ENCODE measurements at regions not wholly inside any gene's neighbourhood (a gene's known extent, or its start where the extent isn't known, plus 50 kb on each side); places are given as distances from the start of the nearest gene placed in this dataset.
A peak's percentile ranks its signal among the peaks of the same experiment; 100 is the strongest.

DNA sequence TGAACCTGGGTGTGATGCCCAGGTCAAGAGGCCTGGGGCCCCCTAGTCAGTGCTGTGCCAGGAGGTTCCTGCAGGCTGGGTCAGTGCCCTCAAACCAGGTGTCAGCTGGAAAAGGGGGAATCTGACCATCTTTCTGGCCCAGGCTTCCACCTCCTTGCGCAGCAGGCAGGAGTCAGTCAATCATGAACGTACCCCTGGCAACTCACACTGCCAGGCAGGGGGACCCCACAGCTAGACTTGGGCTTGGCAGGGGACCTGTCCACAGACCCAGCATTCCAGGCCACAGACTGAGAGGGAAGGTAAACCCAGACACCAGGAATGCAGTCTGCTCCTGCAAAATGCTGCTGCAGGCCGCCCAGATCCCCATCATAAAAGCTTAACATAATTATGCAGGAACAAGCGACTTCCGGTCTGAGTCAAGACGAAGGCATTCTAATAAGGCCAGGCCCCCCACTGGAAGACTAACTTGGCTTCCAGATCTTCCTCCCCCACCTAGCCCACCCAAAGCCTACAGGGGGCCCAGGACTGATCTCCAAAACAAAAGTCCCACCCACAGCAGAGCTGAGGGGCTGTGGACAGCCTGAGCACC lies 156.3 kb downstream of the BCOR start:
- DNase-seq (ENCODE audit: low spot score) = peak; percentile 46

DNA sequence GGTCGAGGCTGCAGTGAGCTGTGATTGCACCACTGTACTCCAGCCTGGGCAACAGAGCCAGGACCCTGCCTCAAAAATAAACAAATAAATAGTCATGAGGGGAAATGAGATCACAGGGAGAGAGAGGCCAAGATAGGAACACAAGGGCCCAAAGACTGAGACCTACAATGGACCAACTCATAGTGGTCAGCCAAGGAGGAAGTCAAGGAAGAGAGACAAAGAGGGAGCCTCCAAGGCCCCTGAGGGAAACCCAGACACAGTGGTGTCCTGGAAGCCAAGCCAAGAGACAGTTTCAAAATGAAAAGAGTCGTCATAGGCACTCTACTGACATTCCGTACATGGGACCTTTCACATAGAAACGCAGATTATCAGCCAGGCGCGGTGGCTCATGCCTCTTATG lies 153.3 kb downstream of the BCOR start:
- no peak for DNase-seq (ENCODE audit: low spot score)

DNA sequence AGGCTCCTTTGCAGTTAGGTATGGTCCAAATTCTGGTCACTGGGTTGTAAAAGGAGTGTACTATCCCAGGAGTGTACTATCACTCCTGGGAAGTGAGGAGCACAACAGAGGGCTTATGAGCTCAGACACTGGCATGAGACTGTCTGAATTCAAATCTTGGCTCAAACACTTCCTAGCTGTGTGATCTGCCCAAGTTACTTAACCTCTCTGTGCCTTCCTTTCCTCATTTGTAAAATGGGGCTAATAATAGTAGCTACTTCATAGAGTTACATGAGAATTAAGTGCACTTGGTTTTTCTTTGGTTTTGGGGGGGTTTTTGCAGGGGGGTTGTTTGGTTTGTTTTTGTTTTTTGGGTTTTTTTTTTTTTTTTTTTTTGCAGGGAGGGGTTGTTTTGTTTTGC lies 152.0 kb downstream of the BCOR start:
- DNase-seq (ENCODE audit: low spot score) = no peak

DNA sequence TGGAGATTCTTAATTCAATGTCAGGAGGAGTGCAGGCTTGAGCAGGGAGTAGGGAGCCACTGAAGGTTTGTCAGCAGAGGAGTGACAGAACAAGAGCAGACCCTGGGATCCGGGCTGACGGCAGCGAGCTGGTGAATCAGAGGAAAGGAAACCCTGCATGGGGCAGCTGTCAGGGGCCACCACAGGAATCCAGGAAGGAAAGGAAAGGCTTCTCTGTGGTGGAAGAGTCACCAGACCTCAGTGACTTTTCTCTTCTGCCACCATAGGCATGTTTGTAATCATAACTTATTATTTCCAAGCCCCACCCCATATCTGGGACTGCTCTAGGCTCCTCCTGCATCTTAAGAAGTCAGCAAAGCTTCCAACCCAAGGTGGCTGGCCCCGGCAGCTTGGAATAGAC lies 150.9 kb downstream of the BCOR start:
- DNase-seq (ENCODE audit: low spot score) = peak; percentile 73

DNA sequence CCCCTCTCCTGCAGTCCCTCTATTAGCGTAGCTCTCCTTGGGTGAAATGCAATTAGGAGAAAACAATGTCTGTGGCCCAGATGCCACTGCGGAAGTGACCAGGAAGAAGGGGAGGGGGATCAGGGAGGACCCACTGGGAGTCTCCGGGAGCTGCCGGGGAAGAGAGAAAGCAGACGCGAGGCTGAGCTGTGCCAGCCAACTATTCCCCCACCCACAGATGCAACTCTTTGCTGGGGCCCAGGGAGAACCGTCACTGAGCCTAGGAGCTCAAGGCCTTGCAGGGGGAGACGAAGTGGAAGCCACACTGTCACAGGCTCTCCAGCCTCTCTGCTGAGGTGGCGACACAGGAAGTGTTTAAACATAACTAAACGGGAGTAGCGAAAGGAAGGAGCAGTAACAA lies 149.2 kb downstream of the BCOR start:
- DNase-seq (ENCODE audit: low spot score) = no peak

DNA sequence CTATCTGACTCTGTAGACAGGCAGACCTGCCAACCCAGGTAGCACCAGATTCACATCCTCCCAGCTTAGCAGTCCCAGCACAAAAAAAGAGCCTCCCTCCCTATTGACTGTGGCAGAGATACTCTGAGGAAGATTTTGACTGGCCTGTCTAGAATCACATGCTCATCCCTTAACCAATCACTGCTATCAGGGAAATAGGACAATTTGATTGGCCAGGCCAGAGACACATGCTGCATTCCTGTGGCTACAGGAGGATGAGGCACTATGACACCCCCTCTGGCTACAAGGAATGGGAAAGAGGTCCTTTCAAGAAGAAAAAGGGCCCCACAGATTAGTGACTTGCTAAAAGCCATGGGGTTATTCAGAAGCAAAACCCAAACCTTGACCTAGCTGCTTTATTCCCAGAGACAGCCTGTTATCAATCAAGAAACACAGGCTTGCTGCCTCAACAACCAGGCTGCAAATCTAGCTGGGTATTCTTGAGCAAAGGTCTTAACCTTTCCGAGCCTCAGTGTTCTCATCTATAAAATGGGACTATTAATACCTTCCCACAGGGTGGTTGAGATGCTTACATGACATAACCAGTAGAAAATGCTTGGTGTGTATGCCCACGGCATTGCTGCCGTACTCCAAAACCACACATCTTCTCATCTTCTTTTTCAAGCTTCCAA lies 147.6 kb downstream of the BCOR start:
- peak; percentile 19 for DNase-seq (ENCODE audit: low spot score)

DNA sequence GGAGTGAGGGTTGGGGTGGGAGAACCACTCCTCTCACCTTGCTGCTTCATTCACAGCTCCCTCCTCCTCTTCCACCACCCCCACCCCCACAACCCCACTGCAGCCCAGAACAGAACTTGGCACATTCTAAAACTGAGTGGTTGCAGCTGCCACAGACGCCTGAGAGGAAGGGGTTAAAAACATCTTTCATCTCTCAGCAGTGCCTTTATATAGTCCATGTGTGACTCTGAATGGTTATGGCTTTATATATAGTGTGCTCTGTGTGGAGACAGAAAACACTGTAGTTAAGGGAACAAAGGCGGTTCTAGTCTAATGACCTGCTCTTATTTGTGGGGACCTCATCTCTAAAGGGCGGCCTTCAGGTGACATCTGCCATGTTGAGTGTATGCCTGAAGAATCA lies 144.8 kb downstream of the BCOR start:
- no peak for DNase-seq (ENCODE audit: low spot score)

DNA sequence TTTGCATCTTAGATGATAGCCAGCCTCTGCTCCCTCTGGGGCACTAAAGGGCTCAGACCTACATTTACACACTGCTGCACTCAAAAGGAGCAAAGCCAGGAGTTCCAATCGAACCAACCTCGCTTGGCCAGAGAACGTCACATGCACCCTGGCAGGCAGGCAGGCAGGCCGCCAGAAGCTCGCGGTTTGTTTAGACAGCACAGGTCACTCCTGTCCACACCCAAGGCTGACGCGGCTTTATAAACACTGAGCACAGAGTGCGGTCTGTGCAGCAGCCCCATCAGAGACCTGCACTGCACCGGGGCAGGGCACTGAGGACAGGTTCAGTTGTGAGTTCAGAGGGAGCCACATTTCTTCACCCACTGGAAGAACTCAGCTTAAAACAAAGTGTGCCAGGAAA lies 143.9 kb downstream of the BCOR start:
- peak; percentile 87 for DNase-seq (ENCODE audit: low spot score)

DNA sequence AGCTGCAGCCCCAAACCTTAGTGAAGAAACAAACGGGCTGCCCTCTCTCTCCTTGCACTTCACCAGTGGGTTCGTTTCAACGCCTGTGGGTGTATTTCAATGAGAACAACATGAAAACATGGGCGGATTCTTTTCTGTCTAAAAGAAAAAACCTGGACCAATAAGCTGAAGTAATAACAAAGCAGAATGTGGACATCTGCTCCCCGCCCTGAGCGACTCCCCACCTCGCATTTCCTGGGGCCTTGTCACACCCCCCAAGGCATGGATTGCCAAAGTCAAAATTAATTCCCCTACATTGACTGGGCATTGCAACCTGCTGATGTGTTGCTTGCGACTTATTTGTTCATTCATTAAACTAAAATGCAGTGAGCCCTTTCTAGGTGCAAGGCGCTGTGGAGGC lies 142.9 kb downstream of the BCOR start:
- no peak for DNase-seq (ENCODE audit: low spot score)

DNA sequence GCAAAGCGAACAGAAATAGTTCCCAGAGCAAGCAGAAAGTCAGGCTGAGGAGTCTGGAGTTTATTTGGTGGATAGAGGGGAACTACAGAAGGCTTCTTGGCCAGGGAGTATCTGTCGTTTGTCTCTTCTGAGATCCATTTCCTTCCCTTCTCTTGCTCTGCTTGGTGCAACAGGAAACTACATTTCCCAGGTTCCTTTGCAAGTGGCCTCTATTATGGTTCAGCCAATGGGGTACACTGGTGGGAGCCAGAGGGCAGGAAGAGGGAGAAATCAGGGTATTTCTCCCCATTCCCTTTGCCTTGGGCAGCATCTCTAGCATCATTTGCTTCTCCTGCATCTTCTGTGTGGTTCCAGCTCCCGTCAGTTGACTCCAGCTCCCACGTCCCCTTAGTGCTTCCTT lies 142.1 kb downstream of the BCOR start:
- DNase-seq (ENCODE audit: low spot score) = no peak

DNA sequence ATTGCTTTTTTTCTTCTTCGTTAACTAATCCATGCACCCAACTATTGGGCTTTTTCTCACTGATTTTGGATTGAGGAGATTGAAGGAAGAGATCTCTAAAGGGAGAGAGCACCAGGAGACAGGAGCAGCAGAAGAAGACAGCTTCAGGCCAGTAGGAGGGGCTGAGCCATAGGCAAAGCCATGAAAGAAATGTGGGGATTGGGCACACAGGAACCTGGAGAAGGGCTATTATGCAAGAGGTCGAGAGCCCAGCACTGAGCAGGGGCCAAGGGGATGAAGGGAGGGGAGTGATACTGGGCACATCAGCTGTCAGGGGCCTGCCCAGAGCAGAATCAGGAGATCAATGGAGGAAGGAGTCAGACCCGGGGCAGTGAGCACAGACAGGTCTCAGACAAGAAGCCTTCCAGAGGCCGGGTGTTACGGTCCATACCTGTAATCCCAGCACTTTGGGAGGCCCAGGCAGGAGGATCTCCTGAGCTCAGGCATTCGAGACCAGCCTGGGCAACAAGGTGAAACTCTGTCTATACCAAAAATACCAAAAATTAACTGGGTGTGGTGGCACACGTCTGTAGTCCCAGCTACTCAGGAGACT lies 140.9 kb downstream of the BCOR start:
- no peak for DNase-seq (ENCODE audit: low spot score)

DNA sequence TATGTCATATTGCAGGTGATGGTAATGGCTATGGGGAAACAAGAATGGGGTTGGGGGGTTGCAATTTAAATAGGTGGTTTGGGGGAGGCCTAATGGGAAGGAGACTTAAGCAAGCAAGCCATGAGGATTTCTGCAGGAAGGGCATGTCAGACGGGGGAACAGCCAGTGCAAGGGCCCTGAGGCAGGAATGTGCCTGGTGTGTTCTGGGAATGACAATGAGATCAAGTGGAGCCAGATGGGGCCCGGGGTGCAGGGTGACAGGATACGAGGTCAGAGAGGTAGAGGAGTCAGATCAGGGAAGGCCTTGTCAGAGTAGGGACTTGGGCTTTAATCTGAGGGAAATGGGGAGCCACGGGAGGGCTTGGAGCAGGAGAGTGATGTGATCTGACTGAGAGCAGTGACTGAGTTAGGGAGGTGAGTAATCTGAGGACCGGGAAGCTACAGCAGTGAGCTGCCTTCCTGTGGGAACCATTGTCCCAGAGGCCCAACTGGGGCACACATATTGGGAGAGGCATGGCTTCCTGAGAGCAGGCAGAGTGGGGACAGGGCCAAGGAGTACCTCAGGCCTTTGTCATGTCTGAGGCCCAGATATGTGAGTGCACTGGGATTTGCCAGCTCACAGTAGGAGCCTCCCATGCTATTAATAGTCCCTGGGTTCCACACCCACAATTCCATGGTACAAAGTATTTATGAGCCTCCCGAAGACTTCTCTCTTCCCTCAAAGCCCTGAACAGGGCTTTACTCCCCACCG lies 139.8 kb downstream of the BCOR start:
- DNase-seq (ENCODE audit: low spot score) = no peak

DNA sequence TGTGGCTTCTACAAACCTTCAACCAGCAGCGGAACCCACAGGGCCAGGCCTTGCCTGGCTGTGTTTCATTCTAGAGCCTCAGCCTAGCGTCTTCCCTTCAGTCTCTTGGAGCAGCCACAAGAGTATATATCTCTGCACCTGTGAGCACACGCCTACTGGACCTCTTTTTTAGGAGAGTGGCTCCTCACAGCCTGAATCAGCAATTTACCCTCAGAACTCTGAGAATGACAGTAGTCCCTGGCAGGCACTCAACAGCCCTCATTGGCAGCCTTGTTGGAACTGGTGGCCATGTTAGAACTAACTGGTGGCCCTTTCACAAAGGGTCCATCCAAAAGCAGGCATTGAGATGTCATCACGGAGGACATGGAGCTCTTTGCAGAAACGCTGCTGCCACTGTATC lies 138.9 kb downstream of the BCOR start:
- no peak for DNase-seq (ENCODE audit: low spot score)

DNA sequence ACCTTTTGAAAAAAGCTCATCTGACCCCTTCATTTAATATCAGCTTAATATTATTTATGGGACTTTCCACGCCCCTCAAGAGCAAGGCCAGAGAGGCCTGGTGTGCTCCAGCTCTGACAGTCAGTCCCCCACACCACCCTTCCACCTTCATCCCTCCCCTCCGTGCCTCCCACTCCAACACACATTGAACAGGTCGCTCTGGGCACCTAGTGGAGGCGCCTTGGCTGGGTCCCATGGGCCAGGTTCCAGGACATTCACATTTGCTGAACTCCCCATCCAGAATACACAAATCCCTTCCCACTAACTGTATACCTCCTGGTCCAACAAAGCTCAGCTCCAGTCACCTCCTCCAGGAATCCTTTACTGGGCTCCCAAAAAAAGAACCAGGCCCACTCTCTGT lies 137.5 kb downstream of the BCOR start:
- DNase-seq (ENCODE audit: low spot score) = no peak

DNA sequence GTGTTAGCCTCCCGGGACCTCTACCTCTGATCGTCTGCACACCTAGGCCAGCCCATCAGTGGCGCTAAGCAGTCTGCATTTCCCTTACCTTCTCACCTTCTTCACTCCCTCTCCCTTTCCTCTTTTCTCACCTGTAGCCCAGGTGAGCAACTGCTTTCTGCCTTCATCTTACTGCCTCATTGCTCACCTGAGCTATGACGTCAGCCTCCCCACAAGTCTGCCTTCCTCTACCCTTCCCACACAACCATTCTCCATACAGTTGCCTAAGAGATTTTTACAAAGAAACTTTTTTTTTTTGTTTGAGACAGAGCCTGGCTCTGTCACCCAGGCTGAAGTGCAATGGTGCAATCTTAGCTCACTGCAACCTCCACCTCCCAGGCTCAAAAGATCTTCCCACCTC lies 136.3 kb downstream of the BCOR start:
- no peak for DNase-seq (ENCODE audit: low spot score)

DNA sequence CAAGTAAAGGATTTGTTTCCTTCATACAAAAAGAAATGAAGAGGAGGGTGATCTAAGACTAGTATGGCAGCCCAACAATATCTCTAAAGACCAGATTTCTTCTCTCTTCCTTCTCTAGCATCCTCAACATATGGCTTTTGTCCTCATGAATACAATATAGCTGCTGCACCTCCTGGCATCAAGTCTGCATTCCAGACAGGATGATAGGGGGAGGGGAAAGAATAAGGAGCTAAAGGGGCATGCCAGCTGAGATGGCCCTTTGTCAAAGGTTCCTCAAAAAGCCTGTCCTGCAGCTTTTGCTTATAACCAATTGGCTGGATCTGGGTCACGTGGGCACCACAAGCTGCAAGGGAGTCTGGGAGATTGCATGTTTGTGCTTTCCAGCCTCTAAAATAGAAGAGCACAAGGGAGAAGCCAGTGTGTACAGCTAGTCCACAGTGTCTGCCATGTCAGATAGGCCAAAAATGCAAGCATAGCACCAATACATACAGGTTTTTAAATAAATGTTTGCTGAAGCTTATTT lies 132.6 kb downstream of the BCOR start:
- DNase-seq (ENCODE audit: low spot score) = no peak

DNA sequence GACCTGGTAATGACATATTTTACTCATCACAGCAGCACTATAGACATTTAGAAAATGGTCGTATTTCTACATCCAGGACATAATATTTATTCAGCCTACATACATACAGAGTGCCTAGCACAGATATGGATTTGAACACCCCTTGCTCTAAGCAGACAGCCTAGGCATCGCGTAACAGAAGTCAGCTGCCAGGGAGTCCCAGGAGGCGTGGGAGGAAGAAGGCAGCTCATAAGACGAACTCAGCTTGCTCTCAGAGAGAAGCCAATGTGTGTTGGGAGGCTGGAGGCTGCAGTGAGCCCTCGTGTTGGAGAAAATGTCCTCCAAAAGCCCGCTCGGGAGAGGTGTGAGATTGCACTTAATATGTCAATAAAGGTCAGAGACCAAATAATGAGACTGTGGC lies 131.6 kb downstream of the BCOR start:
- no peak for DNase-seq (ENCODE audit: low spot score)

DNA sequence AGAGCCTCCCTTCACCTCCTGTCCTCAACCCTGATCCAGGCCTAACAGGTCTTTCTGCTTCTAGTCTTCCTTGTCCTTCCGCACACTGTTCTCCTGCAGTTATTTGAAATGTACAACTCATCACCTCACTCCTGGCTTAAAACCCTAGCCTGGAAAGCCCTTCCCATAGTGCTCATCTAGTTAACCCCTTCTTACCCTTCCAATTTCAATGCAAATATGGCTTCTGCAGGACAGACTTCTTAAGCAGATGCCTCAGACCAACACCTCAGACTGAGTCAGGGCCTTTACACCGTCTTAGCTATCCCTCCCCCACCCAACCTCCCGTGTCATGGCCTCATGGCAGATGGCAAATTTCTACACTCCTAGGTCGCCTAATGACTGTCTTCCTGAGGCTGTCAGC lies 130.4 kb downstream of the BCOR start:
- DNase-seq (ENCODE audit: low spot score) = no peak

DNA sequence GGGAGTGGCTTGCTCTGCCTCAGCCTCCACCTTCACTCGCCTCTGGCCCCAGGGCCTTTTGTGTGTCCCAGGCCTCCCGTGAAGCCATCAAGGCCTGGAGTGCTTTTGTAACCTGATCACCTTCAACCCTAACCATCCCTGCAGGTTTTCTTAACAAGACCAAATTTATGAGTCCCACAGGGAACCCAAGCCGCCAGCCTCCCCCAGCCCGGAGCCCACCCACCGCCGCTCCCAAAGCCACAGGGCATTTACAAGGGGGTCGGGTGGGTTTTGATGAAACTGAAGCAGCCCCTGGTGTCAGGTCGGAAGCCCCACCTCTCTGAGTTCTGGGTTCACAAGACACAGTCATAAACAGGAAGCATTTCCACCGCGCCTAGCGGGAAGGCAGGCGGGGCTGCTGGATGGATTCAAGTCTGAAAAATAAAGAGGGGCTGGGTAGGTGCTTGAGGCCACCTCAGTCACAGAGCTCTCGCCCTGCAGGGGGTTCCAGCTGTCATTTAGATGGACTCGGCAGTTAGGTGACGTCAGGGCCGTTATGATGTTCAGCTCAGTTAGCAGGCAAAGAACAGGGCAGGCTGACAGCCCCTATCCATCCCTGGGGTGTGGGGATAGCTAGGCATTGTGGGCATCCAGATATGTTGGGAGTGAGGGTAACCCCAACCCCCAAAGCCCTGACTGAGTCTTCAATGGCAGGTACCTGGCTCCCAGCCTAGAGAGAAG lies 128.5 kb downstream of the BCOR start:
- no peak for DNase-seq (ENCODE audit: low spot score)

DNA sequence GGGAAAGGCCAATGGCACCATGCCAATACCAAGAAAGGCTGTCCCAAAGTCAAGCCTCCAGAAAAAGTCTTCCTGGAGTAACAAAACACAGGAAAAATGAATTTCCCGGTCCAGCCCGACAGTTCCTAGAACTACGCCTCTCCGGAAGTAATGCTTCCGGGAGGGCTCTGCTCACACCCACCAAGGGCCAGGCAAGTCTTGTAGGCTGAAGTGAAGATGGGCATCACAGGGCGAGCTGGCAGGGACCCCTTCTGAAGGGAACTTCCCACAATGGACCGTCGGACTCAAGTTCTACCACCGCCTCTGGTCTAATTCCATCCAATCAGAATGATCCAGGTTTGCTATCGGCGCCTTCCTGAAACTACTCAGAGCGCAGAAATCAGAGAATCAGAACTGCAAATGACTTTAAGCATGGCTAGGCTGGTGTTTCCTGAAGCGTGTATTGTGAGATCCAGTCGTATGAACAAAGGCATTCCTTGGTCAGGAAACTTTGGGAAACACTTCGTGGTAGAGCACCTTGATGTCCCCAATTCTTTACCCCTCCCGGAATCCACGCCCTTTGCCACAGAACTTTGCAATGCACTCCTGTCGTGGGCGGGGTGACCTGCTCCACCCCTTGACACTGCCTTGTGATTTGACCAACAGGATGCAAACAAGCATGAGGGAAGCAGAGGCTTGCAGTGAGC lies 127.8 kb downstream of the BCOR start:
- DNase-seq (ENCODE audit: low spot score) = no peak

DNA sequence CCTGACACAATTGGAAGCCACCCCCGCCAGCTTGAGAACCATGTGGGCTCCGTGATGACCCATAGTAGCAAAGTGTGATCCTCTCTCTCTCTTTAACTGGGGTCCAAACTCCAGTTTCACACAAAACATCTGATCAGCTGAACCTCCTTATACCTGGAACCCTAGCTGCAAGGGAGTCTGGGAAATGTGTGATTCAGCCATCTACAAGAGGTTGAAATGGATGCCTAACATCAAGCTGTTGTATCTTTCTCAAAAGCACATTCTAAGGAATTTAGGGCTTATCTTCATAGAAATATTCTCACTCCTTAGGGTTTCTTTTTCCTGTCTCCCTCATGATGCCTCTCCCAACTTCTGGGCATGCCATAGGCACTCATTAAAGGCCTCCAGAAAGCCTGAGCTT lies 126.0 kb downstream of the BCOR start:
- DNase-seq (ENCODE audit: low spot score) = no peak

DNA sequence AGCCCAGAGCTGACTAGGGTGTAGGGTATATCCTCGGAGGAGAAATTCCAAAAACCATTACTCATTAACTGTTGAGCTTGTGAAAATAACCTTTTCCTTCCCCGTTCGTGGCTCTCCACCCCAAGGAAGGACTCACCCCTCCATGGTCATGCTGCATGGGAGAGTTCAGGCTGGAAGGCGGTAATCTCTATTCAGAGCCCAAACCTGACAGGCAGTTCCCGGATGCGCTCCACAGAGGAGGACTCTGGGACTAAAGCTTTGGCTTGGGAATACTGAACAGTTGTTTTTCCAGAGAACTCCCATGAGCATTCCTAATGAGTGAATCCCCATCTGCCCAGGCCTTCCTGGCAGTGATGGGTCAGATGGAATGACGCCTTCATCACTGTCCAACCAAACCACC lies 125.4 kb downstream of the BCOR start:
- no peak for DNase-seq (ENCODE audit: low spot score)
